Liver (tissue), 2 donors: ENCODE measurements at regions not wholly inside any gene's neighbourhood (a gene's known extent, or its start where the extent isn't known, plus 50 kb on each side); places are given as distances from the start of the nearest gene placed in this dataset.

Experiments used
- CTCF ChIP-seq: fragments of 150-350 bp; IDR thresholded peaks from 2 replicates; pipeline ENCODE4 v1.5.1; 2017; ENCODE audit warnings: improper control_type of control experiment, low read depth, low read length; ENCODE audit not compliant: missing input control
- MAX ChIP-seq: IDR thresholded peaks from 2 replicates; pipeline ENCODE4 v1.6.1; 2016; ENCODE audit warnings: antibody characterized with exemption
- donor health status: healthy.

- no peak for TF ChIP-seq MAX
- TF ChIP-seq CTCF, result no peak
Observed at GRCh38 chr10:59057345-59057744, 119.1 kb upstream of the PHYHIPL start.
